ENCODE measurements at regions not wholly inside any gene's neighbourhood (a gene's known extent, or its start where the extent isn't known, plus 50 kb on each side); places are given as distances from the start of the nearest gene placed in this dataset.

DNA sequence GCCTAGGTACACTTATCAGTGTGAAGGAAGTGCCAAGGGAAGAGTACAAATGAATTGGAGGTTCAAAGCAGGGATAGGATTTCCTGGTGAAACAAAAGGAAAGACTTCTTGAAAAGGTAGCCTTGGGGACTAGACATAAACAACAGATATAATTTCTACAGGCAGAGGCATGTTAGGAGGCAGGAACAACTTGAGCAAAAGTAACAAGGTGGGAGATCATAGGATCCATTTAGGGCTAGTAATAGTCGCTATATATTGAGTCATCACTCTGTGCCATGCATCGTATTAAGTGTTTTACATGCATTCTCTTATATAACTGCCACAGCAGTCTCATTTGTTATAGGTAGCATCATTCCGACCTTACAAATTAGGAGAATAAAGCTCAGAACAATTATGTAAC, 98.3 kb upstream of the EOLA2 start:
- ATAC-seq (no peak), DNase-seq (no peak)
- WGBS (ENCODE audit: insufficient coverage, low coverage, low lambda C conversion rate, missing lambda C conversion rate): 52% methylated on average over 3 of the region's 3 CpGs
- intact Hi-C loops (cut with DNase I): no loop called here
- no peaks in the 10 kb centered on the region for H3K9me3 ChIP-seq
- no peaks in the 10 kb centered on the region for H3K36me3 ChIP-seq
- H3K27ac ChIP-seq: peak overlapping the region in 1 of 3 donors; percentile 8
- no peaks in the 10 kb centered on the region for H3K27me3 ChIP-seq
- no peak overlapping the region for H3K4me3 ChIP-seq
- TF ChIP-seq, protein P1, sequence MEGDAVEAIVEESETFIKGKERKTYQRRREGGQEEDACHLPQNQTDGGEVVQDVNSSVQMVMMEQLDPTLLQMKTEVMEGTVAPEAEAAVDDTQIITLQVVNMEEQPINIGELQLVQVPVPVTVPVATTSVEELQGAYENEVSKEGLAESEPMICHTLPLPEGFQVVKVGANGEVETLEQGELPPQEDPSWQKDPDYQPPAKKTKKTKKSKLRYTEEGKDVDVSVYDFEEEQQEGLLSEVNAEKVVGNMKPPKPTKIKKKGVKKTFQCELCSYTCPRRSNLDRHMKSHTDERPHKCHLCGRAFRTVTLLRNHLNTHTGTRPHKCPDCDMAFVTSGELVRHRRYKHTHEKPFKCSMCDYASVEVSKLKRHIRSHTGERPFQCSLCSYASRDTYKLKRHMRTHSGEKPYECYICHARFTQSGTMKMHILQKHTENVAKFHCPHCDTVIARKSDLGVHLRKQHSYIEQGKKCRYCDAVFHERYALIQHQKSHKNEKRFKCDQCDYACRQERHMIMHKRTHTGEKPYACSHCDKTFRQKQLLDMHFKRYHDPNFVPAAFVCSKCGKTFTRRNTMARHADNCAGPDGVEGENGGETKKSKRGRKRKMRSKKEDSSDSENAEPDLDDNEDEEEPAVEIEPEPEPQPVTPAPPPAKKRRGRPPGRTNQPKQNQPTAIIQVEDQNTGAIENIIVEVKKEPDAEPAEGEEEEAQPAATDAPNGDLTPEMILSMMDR (IDR thresholded peaks at IDR 0.05): no peak
- TF ChIP-seq POLR2A (IDR thresholded peaks at IDR 0.05): no peak
- peaks cover 0 to 19% (median 4%) of the 10 kb centered on the region in 4 donors for H3K4me1 ChIP-seq

DNA sequence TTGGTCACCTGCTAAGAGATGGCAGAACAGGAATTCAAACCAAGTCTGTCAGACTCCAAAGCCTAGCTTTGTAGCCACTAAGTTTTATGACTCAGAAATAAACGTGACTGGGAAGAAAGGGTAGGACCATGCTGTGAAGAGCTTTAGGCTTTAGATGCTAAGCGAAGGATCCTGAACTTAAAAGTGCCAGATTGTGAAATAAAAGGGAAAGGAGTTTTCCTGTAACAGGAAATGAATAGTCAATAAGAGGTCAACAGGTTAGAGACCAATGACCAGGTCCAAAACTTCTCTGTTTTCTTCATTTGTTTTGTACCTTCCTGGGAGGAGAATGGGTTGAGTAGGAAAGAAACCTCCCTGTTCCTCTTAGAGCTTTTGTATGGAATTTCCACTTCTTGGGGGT, 98.8 kb upstream of the EOLA2 start:
- DNase-seq: no peak
- Histone ChIP-seq H3K27ac (peak overlapping the region in 1 of 3 donors; percentile 8), H3K36me3 (no peaks in the 10 kb centered on the region), H3K4me3 (no peak overlapping the region), H3K4me1 (peaks cover 0 to 19% (median 4%) of the 10 kb centered on the region in 4 donors), H3K27me3 (no peaks in the 10 kb centered on the region), H3K9me3 (no peaks in the 10 kb centered on the region)
- peak; percentile 34 to 78 (median 62) for ATAC-seq
- intact Hi-C loops (cut with DNase I): no loop called here
- WGBS (ENCODE audit: insufficient coverage, low coverage, low lambda C conversion rate, missing lambda C conversion rate): 9% methylated on average over 2 of the region's 2 CpGs
- TF ChIP-seq, protein P1 (IDR thresholded peaks at IDR 0.05): no peak
- TF ChIP-seq POLR2A (IDR thresholded peaks at IDR 0.05): no peak

DNA sequence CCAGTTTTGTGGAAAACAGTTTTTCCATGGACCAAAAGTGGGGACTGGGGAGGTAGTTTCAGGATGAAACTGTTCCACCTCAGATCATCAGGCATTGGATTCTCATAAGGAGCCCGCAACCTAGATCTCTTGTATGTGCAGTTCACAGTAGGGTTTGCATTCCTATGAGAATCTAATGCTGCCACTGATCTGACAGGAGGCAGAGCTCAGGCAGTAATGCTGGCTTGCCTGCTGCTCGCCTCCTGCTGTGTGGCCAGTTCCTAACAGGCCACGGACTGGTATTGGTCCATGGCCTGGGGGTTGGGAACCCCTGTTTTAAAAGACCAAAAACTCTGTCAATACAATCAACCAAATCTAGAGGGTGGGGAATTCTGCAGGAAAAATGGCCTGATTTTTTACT, 100.0 kb upstream of the EOLA2 start:
- peaks cover 0 to 19% (median 4%) of the 10 kb centered on the region in 4 donors for H3K4me1 ChIP-seq
- no peak overlapping the region for H3K27ac ChIP-seq
- no peaks in the 10 kb centered on the region for H3K9me3 ChIP-seq
- DNase-seq: no peak
- no peak overlapping the region for H3K4me3 ChIP-seq
- intact Hi-C loops (cut with DNase I): no loop called here
- TF ChIP-seq, protein P1 (IDR thresholded peaks at IDR 0.05): no peak
- TF ChIP-seq POLR2A (IDR thresholded peaks at IDR 0.05): no peak
- 60% methylated on average over 1 of the region's 3 CpGs for WGBS (ENCODE audit: insufficient coverage, low coverage, low lambda C conversion rate, missing lambda C conversion rate)
- H3K27me3 ChIP-seq: no peaks in the 10 kb centered on the region
- no peak for ATAC-seq
- H3K36me3 ChIP-seq: no peaks in the 10 kb centered on the region

DNA sequence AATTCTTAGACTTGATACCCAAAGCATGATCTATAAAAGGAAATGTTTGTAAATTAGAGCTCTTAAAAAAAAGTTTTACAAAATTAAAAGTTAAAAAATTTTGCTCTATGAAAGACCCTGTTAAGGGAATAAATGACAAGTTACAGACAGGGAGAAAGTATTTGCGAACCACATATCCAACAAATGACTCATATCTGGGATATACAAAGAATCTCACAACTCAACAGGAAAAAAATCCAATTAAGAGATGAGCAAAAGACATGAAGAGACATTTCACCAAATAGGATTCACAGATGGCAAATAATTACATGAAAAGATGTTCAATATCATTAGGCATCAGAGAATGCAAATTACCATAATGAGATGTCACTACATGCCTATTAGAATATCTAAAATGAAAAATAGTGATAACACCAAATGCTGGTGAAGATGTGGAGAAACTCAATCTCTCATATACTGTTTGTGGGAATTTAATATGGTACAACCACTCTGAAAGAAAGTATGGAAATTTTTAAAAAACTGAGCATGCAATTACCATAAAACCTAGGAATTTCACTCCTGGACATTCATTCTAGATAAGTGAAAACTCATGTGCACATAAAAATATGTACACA, 100.8 kb upstream of the EOLA2 start:
- H3K4me1 ChIP-seq: peaks cover 0 to 19% (median 4%) of the 10 kb centered on the region in 4 donors
- no peak overlapping the region for H3K27ac ChIP-seq
- ATAC-seq (no peak), DNase-seq (no peak)
- H3K27me3 ChIP-seq: no peaks in the 10 kb centered on the region
- TF ChIP-seq, protein P1 (IDR thresholded peaks at IDR 0.05): no peak
- no peak for TF ChIP-seq POLR2A (IDR thresholded peaks at IDR 0.05)
- intact Hi-C loops (cut with DNase I): no loop called here
- 73% methylated on average over 1 of the region's 1 CpG for WGBS (ENCODE audit: insufficient coverage, low coverage, low lambda C conversion rate, missing lambda C conversion rate)
- no peaks in the 10 kb centered on the region for H3K9me3 ChIP-seq
- no peak overlapping the region for H3K4me3 ChIP-seq
- H3K36me3 ChIP-seq: no peaks in the 10 kb centered on the region

Measured in right lobe of liver (tissue), 6 donors.